AG10803 (cell line): ENCODE measurements at regions not wholly inside any gene's neighbourhood (a gene's known extent, or its start where the extent isn't known, plus 50 kb on each side); places are given as distances from the start of the nearest gene placed in this dataset.

Experiments
- DNase-seq: peaks from one replicate; pipeline ENCODE4 v3.0.0; 2010; ENCODE audit warnings: low read depth
- H3K4me3 ChIP-seq: 2 replicates; pipeline ENCODE4 v1.5.1; 2011; ENCODE audit warnings: mild to moderate bottlenecking, low read length, control low read depth
- CTCF ChIP-seq: conservative IDR thresholded peaks from 2 replicates; pipeline ENCODE4 v1.5.1; 2011; ENCODE audit warnings: mild to moderate bottlenecking, low read length, control low read depth, inconsistent platforms

- H3K4me3 ChIP-seq = no peak overlapping the region
- no peak for DNase-seq
- TF ChIP-seq CTCF = no peak
Measured at GRCh38 chr17:14459955-14460354, 159.1 kb downstream of the HS3ST3B1 start.

GRCh38 chr17:14458724-14459123, 157.8 kb downstream of the HS3ST3B1 start:
- no peak for DNase-seq
- H3K4me3 ChIP-seq = no peak overlapping the region
- no peak for TF ChIP-seq CTCF

- DNase-seq = no peak
- H3K4me3 ChIP-seq = no peak overlapping the region
- no peak for TF ChIP-seq CTCF
Measured at GRCh38 chr17:14454746-14455145, 153.9 kb downstream of the HS3ST3B1 start.

- no peak overlapping the region for H3K4me3 ChIP-seq
- no peak for TF ChIP-seq CTCF
- no peak for DNase-seq
Measured at GRCh38 chr17:14452856-14453255, 152.0 kb downstream of the HS3ST3B1 start.

- no peak for TF ChIP-seq CTCF
- DNase-seq = no peak
- no peak overlapping the region for H3K4me3 ChIP-seq
Measured at GRCh38 chr17:14451729-14452191, 150.9 kb downstream of the HS3ST3B1 start.

GRCh38 chr17:14448818-14449217, 147.9 kb downstream of the HS3ST3B1 start:
- no peak overlapping the region for H3K4me3 ChIP-seq
- DNase-seq = no peak
- TF ChIP-seq CTCF = no peak

GRCh38 chr17:14446825-14447224, 145.9 kb downstream of the HS3ST3B1 start:
- no peak overlapping the region for H3K4me3 ChIP-seq
- peak; percentile 27 for DNase-seq
- no peak for TF ChIP-seq CTCF
